ENCODE measurements at regions not wholly inside any gene's neighbourhood (a gene's known extent, or its start where the extent isn't known, plus 50 kb on each side); places are given as distances from the start of the nearest gene placed in this dataset.
"Not testable (repeated sequence)": the region's sequence is repeated elsewhere in the genome, so short reads cannot be mapped to it uniquely, and the experiment has no call there.

GRCh38 chr15:66968806-66969596 is 96.4 kb upstream of the SMAD3 start:
- DNase-seq = no peak

- DNase-seq = not testable (repeated sequence)
Measured at GRCh38 chr15:66974131-66974530, 91.3 kb upstream of the SMAD3 start.

DNA sequence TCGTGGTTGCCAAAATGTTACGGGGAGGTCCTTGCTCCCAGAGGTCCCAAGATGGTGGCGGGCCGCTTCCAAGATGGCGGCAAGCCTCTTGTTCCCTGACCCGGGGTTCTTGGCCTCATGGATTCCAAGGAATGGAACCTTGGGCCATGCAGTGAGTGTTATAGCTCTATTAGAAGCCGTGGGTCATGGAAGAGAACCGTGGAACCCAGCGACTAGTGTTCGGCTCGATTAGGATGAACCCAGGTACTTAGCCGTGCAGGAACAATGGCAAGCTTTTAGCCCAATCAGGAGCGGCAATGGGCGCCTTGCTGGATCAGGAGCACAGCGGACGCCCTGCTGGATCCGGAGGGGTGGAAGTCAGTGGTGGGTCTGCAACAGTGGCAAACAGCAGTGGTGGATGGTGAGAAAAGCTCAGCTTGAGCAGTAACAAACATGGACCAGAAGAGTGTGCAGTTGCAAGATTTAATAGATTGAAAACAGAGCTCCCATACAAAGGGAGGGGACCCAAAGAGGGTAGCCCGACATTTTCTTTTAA is 89.2 kb upstream of the SMAD3 start:
- DNase-seq = not testable (repeated sequence)

DNA sequence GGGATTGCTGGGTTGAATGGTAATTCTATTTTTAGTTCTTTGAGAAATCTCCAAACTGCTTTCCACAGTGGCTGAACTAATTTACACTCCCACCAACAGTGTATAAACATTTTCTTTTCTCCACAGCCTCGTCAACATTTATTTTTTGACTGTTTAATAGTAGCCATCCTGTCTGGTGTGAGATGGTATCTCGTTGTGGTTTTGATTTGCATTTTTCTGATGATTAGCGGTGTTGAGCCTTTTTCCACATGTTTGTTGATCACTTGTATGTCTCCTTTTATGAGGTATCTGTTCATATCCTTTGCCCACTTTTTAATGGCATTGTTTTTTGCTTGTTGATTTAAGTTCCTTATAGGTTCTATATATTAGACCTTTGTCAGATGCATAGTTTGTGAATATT is 85.1 kb upstream of the SMAD3 start:
- not testable (repeated sequence) for DNase-seq

DNA sequence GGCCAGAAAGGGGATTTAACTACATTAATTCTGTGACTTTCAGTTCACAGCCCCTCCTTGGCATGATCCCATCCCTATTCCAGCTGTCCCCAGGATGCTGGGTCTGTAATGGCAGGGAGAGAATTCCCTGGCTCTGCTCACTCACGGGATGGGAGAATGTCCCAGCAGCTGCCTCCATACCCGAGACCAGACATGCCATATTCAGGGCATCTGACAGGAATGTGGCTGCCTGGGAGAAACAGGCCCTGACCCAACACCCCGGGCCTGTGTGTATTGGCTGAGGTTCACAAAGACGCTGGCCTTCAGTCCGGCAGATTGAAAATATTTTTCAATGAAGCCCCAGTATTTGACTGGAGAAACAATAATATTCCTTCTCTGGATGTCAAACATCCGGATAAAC is 83.6 kb upstream of the SMAD3 start:
- no peak for DNase-seq

DNA sequence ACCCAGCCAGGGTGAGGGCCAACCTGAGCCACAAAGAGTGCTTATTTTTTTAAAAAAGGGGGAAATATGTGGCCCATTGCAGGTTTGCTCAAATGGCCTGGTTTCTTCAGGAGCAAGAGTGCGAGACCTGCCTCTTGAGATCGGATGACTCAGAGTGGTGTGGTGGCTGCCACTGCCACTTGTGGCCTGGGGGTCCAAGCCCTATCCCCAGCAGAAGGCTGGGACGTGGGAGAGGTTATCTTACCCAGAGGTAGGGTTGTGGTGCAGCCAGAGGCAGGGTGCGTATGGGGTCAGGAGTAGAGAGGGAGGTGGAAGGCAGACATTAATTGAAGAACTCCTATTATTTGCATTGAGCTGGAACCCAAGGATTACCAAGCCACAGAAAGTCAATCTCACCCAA is 83.2 kb upstream of the SMAD3 start:
- DNase-seq = no peak

DNA sequence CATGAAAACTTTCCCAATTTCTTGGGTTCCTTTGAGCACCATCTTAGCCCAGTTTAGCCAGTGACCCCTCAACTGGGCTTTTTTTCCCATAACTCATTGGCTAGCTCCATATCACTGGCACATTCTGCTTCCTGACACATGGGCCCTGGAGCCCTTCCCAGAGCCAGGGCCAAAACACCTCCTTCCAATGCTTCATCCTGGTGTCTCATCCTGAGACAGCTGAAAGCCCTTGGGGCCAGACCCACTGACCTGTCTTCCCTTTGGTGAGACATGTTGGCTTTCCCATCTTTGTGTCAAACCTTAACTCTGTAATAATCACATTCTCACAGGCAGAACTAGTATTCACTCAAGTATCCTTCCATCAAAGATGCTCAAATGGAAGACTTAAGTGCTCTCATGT is 82.6 kb upstream of the SMAD3 start:
- DNase-seq = no peak

- no peak for DNase-seq
Measured at GRCh38 chr15:66985653-66986052, 79.7 kb upstream of the SMAD3 start.

DNA sequence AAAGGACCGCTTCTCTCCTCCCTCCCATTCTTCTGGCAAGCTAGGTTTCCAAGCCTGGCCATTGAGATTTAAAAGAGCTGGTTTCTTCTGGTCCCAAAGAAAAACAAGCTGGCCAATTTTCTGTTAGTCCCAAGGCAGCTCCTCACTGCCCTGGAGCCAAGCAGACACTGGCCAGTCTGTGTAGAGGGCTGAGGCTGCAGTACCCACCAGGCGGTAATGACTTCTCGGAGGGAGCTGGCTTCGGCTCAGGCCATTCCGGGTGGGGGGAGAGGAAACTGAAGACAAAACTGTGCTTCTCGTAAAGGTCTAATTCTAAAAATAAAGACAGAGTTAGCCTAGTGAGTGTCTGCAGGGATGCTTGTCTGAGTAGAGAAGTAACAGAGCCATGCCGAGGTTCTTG is 78.5 kb upstream of the SMAD3 start:
- DNase-seq = no peak

- DNase-seq = no peak
Measured at GRCh38 chr15:66993090-66993489, 72.3 kb upstream of the SMAD3 start.

GRCh38 chr15:66993874-66994696 is 71.3 kb upstream of the SMAD3 start:
- DNase-seq = no peak

- DNase-seq = no peak
Measured at GRCh38 chr15:66994927-66995656, 70.3 kb upstream of the SMAD3 start.

DNA sequence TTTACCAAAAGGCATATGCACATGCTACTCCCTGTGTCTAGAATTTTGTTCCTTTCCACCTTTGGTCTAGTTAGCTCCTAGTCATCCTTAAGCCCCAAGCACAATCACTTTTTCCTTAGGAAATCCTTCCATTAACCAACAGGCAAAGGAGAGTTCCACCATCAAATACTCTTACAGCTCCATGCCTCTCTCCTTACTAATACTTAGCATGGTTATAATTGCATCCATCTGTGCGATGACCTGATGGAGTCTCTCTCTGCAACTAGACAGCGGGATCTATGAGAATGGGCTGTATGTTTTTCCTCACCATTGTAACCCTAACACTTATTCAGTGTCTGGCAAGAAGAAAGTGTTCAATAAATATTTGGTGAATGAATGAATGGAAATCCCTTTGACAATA is 69.3 kb upstream of the SMAD3 start:
- no peak for DNase-seq

GRCh38 chr15:66997212-66997611 is 68.2 kb upstream of the SMAD3 start:
- DNase-seq = no peak

DNA sequence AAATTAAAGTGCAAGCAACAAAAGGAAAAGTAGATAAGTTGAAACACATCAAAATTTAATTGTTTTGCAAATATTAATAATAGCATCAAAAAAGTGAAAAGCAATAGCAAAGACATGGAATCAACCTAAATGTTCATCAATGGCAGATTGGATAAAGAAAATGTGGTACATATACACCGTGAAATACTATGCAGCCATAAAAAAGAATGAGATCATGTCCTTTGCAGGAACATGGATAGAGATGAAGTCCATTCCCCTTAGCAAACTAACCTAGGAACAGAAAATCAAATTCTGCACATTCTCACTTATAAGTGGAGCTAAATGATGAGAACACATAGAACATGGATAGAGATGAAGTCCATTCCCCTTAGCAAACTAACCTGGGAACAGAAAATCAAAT is 67.2 kb upstream of the SMAD3 start:
- DNase-seq = not testable (repeated sequence)

GRCh38 chr15:66999046-66999968 is 66.1 kb upstream of the SMAD3 start:
- no peak for DNase-seq

- no peak for DNase-seq
Measured at GRCh38 chr15:67000896-67001295, 64.5 kb upstream of the SMAD3 start.

DNA sequence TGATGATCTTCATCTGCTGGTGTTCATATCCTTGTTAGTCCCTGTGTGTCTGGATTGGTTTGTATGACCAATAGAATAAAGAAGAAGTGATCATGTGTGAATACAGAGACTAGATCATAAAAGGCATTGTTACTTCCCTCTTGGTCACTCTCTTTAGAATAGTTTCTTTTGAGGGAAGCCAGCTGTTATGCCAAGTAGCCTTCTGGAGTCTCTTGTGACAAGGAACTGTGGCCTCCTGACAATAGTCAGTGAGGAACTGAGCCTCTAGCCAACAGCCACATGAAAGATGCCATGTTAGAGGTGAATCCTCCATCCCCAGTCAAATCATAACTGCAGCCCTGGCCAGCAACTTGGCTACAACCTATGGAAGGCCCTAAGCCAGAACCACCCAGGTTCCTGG is 63.0 kb upstream of the SMAD3 start:
- DNase-seq = no peak

GRCh38 chr15:67003586-67003985 is 61.8 kb upstream of the SMAD3 start:
- no peak for DNase-seq

DNA sequence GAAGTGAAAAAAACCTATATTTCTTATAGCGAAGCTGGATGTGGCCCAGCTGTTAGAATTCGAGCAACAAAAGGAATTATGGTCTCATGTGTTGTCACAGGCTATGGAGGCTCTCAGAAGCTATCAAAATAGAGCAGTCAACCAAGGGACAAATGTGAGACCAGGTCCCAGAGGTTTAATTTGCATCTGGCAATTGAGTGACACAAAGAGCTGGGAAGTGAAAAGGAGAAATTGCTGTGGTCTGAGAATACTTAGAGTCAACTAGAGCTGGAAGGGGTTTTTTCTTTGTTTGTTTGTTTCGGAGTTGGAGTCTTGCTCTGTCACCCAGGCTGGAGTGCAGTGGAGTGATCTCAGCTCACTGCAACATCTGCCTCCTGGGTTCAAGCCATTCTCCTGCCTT is 61.3 kb upstream of the SMAD3 start:
- no peak for DNase-seq

DNA sequence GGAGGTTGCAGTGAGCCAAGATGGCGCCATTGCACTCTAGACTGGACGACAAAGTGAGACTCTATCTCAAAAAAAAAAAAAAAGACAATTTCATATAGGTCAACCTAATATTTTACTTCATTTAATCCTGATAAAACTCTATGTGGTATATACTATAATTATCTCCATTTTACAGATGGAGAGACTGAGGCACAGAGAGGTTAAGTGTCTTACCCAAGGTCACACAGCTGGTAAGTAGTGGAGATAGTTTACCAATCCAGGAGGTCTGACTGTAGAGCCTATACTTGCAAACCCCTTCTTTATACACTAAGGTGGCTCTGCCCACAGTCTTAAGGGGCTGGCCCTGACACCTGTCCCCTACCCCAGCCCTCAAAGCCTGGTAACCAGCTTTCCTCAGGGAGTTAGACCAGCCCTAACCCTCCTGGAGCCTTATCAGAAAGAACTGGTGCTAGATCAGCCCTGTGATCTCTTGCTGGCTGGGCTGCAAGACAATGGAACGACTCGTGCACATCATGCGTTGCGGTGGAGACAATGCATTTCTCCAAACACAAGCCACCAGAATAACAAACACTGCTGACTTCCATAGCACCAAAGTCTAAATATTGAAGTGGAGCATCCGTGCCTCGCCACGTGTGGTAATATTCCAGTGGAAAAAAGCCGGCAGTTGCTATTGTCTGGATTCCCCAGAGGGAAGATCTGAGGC is 60.0 kb upstream of the SMAD3 start:
- DNase-seq = no peak
